Stimulated activated CD4-positive, alpha-beta T cell treated with anti-CD3 and anti-CD28 coated beads, Interleukin-2, amount 100 ng/mL, for 48 hours (primary cell): ENCODE measurements at regions not wholly inside any gene's neighbourhood (a gene's known extent, or its start where the extent isn't known, plus 50 kb on each side); places are given as distances from the start of the nearest gene placed in this dataset.

Experiments used
- DNase-seq, 2 donors: peaks; one replicate each; pipeline ENCODE4 v3.0.0-alpha.2; 2020

- DNase-seq: no peak
Measured at GRCh38 chr17:62913991-62914570, 52.0 kb upstream of the TANC2 start.

- no peak for DNase-seq
Measured at GRCh38 chr17:62912363-62912762, 53.7 kb upstream of the TANC2 start.

- no peak for DNase-seq
Measured at GRCh38 chr17:62911114-62911513, 54.9 kb upstream of the TANC2 start.

GRCh38 chr17:62910277-62910676 is 55.8 kb upstream of the TANC2 start:
- no peak for DNase-seq

- no peak for DNase-seq
Measured at GRCh38 chr17:62907961-62908360, 58.1 kb upstream of the TANC2 start.

- DNase-seq: no peak
Measured at GRCh38 chr17:62906881-62907280, 59.2 kb upstream of the TANC2 start.

- no peak for DNase-seq
Measured at GRCh38 chr17:62905233-62905632, 60.8 kb upstream of the TANC2 start.

- no peak for DNase-seq
Measured at GRCh38 chr17:62902531-62903220, 63.4 kb upstream of the TANC2 start.

GRCh38 chr17:62901544-62901943 is 64.5 kb upstream of the TANC2 start:
- DNase-seq: no peak

- DNase-seq: no peak
Measured at GRCh38 chr17:62900096-62900495, 65.9 kb upstream of the TANC2 start.

- no peak for DNase-seq
Measured at GRCh38 chr17:62899361-62899760, 66.7 kb upstream of the TANC2 start.

- no peak for DNase-seq
Measured at GRCh38 chr17:62898239-62898864, 67.7 kb upstream of the TANC2 start.

- DNase-seq: no peak
Measured at GRCh38 chr17:62897706-62898105, 68.3 kb upstream of the TANC2 start.

- DNase-seq: no peak
Measured at GRCh38 chr17:62895320-62896301, 70.4 kb upstream of the TANC2 start.

GRCh38 chr17:62892870-62893338 is 73.1 kb upstream of the TANC2 start:
- DNase-seq: peak in 1 of 2 donors; percentile 1

GRCh38 chr17:62892061-62892675 is 73.9 kb upstream of the TANC2 start:
- no peak for DNase-seq

- no peak for DNase-seq
Measured at GRCh38 chr17:62891659-62892058, 74.4 kb upstream of the TANC2 start.

GRCh38 chr17:62888765-62889164 is 77.3 kb upstream of the TANC2 start:
- no peak for DNase-seq

- DNase-seq: no peak
Measured at GRCh38 chr17:62888148-62888547, 77.9 kb upstream of the TANC2 start.

- no peak for DNase-seq
Measured at GRCh38 chr17:62887437-62887836, 78.6 kb upstream of the TANC2 start.

GRCh38 chr17:62884781-62885180 is 76.7 kb upstream of the MARCHF10 start:
- DNase-seq: no peak

- DNase-seq: no peak
Measured at GRCh38 chr17:62882878-62883277, 74.8 kb upstream of the MARCHF10 start.

GRCh38 chr17:62882284-62882683 is 74.2 kb upstream of the MARCHF10 start:
- no peak for DNase-seq
